HG03025 (cell line): ENCODE measurements at regions not wholly inside any gene's neighbourhood (a gene's known extent, or its start where the extent isn't known, plus 50 kb on each side); places are given as distances from the start of the nearest gene placed in this dataset.
A peak's percentile ranks its signal among the peaks of the same experiment; 100 is the strongest.
"Not testable (repeated sequence)": the region's sequence is repeated elsewhere in the genome, so short reads cannot be mapped to it uniquely, and the experiment has no call there.

Experiments used
- ATAC-seq: cut with Tn5 transposase; IDR thresholded peaks from one replicate; pipeline ENCODE4 v1.9.1; 2021; ENCODE audit warnings: mild to moderate bottlenecking, moderate library complexity; ENCODE audit not compliant: unreplicated experiment, low FRiP score

DNA sequence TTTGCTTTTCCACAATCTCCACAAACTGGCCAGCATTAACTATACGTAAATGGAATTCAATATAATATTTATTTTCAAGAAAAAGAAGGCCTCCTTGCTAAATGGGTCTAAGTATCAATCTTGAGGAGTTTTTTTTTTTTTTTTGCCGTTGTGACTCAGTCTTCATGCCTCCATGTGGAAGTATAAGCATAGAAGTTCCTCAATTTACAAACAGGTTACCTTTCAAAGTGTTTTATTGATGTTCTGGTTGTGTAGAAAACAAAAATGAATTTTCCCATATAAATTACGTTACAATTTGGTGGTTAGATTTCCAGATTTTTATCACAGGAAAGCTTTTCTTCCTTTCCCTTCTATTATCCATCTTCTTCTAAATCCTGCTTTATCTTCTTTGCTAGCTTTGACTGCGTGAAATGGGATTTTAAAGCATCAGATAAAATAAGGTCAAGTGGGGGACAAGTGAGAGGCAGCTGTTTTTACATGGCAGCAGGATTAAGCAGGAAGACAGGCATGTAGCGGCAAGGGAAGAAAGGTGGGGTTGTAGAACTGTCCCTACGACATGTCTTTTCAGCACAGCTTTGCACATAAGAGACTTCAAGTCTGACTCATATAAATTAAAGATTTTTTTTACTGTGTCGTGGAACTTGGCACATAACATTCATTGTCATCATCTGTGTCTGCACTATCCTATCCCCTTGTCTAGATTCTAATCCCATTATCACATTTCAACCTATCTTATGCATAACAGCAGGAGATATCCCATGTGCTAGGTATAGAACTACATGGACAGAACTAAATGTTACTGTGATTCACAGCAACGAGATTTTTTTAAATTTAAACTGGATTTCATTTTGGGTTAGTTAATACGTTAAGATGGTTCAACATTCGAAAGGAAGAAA is 135.3 kb upstream of the FAM3C start:
- no peak for ATAC-seq

DNA sequence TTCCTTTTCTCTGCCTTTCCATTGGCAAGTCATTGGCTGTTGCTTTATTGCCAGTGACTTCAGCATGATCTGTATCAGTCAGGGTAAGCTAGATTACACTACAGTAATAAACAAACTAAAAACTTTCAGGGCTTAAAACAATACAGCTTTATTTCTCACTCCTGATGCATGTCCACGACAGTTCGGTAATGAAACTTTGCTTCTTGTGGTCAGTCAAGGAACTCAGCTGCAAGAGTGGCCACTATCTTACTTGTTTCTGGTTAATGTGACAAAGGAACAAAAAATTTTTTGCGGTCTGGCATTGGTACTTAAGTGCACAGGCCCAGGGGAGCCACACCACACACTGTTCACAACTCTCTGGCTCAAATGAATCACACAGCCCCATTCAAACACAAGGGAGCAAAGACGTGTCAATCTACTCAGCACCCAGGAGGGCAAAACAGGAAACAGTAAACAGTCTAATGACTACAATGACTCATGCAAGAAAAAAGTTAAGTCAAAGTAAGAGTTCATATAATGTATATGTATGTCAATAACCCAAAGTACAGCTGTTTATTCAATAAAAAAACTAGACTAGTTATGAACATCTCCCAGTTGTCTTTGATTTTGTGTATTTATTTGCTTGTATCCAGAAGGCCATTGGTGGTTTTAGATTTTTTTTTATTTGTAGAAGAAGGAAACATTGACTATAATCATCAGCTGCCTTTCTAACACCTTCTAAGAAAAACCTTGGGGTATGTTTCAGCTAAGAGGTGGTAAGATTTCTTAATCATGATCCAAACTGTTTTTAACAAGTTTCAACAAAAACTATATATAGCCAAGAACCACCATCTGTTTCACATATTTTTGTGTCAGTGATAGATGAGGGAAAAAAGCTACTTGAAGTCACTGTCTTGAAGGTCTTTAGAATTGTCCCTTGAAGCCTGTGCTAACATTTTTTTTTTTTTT is 134.4 kb upstream of the FAM3C start:
- ATAC-seq, result peak; percentile 99

DNA sequence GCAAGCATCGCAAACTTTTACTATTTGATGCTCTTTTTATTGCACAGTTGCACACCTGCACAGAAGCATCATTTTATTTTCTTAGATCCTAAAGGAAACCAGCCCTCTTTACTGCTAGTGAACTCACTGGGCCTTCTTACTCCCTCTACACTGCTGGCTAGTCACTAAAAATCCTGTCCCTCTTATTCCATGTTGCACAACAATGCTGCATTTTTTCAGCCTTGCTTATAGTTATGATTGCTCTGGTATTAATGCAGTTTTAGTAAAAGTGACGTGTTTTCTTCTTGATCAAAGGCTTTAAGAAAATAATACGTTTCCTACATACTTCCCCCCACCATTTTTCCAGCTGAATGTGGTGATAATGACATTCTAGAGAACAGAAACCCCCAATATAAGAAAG is 132.9 kb upstream of the FAM3C start:
- no peak for ATAC-seq

DNA sequence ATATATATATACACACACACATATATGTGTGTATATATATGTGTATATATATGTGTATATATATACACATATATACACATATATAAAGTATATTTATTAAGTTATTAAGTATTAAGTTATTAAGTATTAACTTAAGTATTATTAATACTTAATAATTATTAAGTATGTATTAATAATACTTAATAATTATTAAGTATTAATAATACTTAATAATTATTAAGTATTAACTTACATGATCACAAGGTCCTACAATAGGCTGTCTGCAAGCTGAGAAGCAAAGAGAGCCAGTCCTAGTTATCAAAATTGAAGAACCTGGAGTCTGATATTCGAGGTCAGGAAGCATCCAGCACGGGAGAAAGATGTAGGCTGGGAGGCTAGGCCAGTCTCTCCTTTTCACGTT is 130.1 kb upstream of the FAM3C start:
- ATAC-seq, result not testable (repeated sequence)

DNA sequence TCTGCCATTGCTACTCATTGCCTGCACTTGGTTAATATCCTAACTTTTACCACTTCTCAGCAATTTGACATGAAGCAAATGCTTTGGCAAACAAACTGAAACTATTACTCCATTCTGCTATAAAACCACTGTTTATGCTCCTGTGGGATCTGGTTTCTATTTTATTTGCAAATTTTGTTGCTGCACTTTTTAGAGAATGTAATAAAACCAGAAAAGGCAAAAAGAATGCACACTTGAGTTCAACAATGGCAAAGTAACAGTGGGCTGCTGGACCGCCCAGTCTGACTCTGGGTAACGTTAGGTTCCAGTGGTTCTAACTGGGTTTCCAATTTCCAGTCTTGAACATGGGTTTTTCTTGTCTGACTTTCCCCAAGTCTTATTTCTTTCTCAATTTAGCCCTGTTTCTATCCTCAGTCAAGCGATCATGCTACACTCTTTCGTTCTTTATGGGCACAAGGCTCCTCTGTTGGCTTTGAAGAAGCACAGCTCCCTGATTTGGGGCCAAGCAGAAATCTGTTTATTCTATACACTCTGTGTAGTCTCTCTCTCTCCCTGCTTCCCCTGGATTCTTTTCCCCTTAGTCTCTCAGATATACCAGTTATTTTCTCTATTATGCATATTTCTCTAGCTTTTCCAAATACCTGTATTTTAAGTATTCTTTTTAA is 129.2 kb upstream of the FAM3C start:
- no peak for ATAC-seq

DNA sequence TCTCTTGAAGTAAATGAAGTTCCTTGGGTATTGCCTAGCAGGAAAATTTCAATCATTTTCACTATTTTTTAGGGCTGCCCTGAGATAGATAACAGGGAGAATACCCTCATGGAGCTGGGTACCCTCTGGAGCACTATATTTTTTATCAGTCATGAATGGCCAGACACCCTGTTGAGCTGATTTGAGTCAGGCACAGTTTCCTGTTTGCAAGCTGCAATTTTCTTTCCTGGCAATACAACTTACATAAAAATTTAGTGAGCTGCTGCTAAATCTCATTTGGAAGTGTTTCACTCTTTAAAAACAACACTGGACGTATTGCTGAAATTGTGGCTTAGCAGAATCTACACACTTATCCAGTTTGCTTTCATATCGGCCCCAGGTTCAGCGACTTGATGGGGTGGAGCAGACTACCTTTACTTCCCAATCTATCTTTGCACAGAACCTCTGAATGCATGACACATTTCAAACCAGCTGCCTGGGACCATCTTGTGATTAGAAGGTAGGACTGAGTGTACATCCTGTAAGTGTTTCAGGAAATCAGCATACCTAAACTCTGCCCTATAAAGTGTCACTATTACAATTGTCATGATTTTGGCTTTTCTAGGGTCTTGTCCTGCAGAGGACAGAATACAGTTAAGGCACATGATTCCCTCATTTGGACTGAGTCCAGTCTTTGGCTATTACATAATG is 125.7 kb upstream of the FAM3C start:
- no peak for ATAC-seq

DNA sequence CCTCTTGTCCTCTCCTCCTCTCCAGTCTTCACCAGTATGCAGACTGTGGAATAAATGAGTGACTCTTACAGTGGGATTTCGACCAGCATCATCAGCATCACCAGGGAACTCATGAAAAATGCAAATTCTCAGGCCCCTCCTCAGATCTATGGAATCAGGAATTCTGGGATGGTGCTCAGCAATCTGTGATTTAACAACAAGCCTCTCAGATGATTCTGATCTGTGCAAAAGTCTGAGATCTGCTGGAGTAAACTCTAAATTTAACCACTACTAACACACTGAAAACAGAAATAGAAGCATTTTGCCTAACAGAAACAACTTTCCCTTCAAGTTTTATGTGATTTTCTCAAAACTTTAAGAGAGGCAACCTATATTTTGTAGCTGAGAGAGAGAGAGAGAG is 124.8 kb upstream of the FAM3C start:
- ATAC-seq, result no peak

DNA sequence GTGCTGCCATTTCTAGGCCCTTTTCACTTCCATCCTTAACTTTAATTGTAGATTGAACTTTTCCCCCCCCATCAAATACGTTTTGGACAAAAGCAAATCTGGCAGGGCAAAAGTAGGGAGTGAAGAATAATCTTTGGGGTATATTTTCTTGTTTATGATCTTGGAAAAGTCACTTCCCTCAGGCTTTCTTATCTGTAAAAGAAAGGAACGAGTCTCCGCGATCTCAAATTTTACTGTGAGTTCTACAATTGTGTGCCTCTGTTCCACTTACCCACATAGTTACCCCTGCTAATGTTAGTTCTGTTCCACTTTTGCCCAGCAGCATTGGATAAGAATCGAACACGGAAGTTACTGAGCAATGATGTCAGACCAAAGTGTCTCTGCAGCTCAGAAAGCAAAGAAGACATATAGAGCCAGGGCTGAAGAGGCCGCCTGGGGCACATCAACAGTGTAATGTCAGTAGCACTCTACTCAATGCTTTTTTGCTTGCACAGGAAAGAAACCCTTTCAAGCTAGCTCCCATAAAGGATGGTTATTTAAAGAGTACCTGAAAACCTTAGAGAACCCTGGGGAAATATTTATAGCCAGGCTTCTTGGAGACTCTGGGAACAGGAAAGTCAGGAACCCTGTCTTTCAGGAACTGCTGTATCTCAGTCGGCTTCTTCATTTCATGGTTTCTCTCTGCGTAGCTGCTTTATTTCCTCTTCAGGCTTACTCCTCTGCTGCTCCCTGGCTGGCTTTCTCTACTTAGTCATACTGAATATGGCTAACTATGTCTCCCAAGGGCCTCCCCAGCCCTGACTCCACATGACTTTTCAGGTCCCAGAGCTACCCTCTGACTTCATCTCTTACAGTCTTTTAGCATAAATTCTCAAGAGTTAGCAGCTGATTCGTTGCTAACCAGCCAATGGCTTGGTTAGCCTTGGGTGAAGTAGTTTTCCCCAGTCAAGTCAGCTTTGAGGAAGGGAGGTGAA is 123.7 kb upstream of the FAM3C start:
- ATAC-seq, result peak; percentile 86

DNA sequence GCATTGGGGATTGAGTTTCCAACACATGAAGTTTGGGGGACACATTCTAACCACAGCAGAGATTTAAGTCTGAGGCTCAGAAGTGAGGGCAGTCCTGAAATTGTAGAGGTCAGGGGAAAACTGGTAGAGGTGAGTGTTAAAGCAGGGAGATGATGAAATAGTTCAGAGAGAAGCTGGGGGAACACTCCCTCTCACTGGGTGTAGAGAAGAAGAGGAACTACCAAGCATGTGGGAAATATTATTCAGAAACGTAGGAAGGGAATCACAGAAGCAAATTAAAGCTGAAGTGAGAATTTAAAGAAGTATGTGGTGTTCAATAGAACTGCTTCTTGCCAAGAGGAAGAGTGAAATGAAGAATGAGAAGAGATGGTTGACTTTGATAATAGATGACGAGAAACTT is 121.5 kb upstream of the FAM3C start:
- ATAC-seq, result no peak

DNA sequence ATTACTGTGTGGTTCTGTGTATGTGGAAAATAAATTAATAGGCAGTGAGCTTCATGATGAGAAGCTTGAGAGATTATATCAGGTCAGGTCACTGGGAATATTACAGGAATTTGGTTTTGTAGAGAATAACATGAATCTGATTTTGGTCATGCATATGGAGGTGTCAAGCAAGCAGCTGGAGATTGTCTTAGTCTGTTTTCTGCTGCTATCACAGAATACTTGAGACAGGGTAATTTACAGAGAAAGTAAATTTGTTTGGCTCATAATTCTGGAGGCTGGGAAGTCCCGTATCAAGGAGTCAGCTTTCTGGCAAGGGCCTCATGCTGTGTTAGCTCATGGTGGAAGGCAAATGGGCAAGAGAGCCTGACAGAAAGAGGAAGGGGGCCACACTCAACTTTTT is 120.7 kb upstream of the FAM3C start:
- ATAC-seq, result no peak

DNA sequence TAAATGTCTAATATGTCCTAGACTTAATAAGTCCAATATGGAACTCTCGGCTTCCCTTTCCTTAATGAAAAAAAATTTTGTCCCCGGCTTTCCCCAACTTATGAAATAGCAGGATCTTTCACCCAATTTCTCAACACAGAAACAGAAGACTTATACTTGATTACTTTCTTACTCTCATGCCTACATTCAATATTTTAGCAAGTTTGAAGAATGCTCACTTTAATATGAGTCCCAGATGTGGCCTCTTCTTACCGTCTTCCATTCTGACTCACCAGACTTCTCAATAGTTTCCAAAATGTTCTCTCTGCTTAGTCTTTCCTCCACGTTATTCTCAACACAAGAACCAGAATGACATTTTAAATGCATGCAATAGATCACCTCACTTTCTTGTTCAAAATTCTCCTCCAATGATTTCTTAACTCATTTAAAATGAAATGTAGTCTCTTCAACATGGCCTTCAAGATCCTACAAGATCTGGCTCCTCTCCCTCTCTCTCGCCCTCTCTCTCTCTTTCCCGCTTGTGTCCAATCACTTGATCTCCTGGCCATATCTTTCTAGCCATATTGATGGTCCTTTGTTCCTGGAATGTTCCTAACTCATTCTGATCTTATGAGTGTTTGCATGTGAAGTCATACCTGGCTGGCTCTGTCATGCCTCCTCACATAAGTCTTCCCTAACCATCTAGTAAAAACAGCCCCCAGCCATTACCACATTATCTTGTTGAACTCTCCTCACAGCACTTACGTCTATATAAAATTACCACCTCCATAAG is 119.7 kb upstream of the FAM3C start:
- ATAC-seq, result no peak

DNA sequence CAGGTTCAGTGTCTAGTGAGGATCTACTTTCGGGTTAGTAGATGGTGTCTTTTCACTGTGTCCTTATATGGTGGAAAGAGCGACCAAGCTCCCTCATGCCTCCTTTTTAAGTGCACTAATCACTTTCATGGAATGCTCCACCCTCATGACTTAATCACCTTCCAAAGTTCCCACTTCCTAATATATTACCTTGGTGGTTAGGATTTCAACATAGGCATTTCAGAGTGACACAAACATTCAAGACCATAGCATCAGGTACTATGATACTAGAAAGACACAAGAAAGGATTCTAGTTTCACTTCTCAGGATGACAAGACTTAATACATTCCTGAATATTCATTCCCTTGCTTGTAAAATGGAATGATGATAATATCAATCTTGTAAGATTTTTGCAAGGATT is 119.1 kb upstream of the FAM3C start:
- ATAC-seq, result no peak

DNA sequence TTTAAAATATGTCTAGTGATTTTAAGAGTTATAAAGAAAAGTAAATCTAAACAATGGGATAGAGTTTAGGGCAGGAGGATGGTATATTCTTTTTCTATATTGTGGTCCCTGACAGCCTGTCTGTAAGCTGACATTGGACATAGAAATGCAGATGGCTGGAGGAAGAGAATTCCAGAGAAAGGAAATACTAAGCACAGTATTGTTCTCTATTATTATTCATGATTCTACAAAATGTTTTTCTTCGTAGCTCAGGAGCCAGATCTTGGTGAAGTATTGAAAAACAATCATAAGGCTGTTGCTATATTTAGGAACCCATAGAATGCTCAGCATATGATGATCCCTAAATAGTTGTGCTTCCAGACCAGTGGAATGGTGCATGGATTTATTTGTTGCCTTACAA is 117.0 kb upstream of the FAM3C start:
- no peak for ATAC-seq

DNA sequence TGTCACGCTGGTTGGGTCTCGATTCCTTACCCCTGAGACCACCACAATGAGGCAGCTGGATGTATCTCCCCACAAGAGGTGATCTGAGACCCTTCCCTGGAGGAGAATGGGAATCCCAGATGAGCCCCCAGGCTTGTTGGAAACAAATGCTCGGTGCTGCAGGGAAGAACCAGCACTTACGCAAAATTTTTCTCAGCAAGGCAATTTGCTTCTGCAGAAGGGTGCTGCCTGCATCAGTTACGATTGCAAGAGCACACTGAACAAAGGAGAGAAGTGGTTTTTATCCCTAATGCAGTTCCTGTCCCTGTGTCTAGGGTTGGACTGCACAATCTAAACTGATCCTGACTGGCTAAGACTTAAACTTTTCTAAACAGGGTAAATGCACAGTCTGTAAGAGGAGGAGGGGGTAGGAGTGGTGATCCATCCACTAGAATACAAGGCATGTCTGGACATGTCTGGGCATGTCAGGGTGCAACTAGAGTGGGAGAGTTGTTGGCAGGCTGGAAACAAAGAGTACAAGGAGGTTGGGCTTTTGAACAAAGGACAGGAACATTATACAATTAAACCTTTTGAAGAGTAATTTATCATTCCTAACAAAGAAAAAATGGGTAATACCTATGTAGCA is 114.9 kb upstream of the FAM3C start:
- ATAC-seq, result no peak

DNA sequence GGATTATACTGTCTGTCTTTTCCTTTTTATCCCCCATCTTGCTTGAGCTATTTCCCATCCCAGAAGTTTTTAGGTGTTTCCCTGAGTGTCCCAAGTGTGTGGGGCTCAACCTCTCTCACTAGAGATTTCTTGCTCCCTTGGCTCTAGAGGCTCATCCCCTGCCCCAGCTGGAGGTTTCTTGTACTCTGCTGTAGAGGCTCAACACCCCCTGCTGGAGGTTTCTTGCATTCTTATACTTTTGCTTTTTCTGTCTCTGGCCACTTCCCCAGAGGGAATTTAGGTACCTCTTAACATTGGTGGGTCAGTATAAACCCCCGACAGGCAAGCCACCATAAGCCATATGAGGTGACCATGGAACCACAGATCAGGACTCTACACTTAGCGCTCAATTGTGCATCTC is 114.2 kb upstream of the FAM3C start:
- no peak for ATAC-seq

DNA sequence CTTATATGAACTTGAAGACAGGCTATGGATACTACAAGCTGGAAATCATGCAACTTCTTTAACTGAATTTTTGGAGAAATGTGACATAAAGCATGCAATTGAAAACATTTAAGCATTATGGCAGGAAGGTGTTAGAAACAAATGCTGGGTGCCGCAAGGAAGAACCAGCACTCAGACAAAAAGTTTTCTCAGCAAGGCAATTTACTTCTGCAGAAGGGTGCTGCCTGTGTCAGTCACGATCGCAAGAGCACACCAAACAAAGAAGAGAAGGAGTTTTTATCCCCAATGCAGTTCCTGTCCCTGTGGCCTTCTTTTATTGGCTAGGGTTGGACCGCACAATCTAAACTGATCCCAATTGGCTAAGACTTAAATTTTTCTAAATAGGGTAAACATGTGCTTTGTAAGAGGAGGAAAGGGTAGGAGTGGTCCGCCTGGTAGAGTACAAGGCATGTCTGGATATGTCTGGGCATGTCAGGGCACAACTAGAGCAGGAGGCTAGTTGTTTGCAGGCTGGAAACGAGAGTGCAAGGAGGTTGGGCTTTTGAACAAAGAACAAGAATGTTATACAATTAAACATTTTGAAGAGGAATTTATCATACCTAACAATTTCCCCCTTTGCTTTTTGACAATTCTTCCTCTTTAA is 109.6 kb upstream of the FAM3C start:
- ATAC-seq, result no peak

DNA sequence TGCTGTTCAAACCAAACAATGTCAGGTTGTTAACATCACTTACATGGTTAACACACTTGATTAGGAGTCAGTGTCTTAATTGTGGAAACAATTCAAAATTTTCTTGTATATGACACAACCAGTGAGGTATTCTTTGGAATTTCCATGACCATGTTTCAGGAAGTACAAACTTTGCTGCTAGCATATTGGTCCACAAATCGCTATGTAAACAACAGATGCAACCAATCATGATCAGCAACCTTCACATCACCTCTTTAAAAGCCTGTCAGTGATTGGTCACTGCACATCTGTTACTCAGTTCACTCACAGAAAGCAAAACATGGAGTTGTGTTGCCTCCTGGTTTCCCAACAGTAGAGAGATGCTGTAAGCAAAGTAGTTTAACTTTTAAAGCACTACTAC is 108.9 kb upstream of the FAM3C start:
- ATAC-seq, result no peak

DNA sequence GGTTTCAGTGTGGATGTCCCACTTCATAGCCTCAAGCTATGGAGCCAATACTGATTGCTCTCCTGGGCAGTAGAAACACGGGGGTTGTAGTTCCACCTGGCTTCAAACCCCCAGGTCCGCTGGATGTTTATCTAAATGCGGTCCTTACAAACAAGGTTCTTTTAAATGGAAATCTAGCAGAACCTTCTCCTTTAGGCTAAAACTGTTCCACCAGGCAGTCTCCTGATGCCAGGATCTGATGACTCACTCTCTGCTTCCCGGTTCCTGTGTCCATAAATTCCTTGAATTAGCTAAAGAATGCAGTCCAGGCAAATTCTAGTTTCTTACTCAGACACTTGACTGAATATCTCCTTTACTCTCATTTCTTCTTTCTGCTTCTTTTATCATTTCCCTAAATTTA is 108.4 kb upstream of the FAM3C start:
- no peak for ATAC-seq
